PC-3 (cell line): ENCODE measurements at regions not wholly inside any gene's neighbourhood (a gene's known extent, or its start where the extent isn't known, plus 50 kb on each side); places are given as distances from the start of the nearest gene placed in this dataset.

Source experiments
- EZH2 ChIP-seq: fragments of 300-600 bp; sonication (generic); IDR thresholded peaks from one replicate; pipeline ENCODE4 v1.6.1; 2017; ENCODE audit warnings: antibody characterized with exemption, mild to moderate bottlenecking, low read length; ENCODE audit not compliant: unreplicated experiment
- EZH2phosphoT487 ChIP-seq: fragments of 300-600 bp; sonication (generic); IDR thresholded peaks from 2 replicates; pipeline ENCODE4 v1.6.1; 2018; ENCODE audit warnings: mild to moderate bottlenecking, antibody characterized with exemption, low read length, borderline replicate concordance
- TF ChIP-seq, protein P1 (sequence below): fragments of 300-600 bp; sonication (generic); conservative IDR thresholded peaks from 2 replicates; pipeline ENCODE4 v1.5.1; 2017; ENCODE audit warnings: antibody characterized with exemption, low read depth, mild to moderate bottlenecking, low read length

DNA sequence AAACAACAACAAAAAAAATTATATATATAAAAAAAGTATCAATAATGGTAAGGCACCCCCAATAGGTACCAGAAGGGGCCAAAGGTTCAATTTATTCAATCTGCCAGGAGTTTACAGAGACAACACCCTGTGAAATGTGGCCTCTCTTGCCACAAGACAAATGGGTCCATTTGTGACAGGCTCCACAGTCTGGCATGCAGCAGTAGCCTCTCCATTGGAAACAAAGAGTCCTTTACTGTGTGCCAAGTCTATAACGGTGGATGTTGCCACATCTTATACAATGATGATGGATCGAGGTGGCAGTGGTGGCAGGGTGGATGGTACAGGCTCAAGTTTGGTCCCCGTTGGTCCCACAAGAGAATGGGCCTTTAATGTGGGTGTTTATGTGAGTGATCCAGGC, 70.1 kb upstream of the SH3RF1 start:
- TF ChIP-seq, protein P1, sequence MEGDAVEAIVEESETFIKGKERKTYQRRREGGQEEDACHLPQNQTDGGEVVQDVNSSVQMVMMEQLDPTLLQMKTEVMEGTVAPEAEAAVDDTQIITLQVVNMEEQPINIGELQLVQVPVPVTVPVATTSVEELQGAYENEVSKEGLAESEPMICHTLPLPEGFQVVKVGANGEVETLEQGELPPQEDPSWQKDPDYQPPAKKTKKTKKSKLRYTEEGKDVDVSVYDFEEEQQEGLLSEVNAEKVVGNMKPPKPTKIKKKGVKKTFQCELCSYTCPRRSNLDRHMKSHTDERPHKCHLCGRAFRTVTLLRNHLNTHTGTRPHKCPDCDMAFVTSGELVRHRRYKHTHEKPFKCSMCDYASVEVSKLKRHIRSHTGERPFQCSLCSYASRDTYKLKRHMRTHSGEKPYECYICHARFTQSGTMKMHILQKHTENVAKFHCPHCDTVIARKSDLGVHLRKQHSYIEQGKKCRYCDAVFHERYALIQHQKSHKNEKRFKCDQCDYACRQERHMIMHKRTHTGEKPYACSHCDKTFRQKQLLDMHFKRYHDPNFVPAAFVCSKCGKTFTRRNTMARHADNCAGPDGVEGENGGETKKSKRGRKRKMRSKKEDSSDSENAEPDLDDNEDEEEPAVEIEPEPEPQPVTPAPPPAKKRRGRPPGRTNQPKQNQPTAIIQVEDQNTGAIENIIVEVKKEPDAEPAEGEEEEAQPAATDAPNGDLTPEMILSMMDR, result no peak
- TF ChIP-seq EZH2 (no peak), EZH2phosphoT487 (no peak)
